HL-60 (cell line): ENCODE measurements at regions not wholly inside any gene's neighbourhood (a gene's known extent, or its start where the extent isn't known, plus 50 kb on each side); places are given as distances from the start of the nearest gene placed in this dataset.

ENCODE experiments used
- GABPA ChIP-seq: IDR thresholded peaks from 2 replicates; pipeline ENCODE4 v1.6.1; 2012; ENCODE audit warnings: low read depth
- POLR2AphosphoS5 ChIP-seq: IDR thresholded peaks from 2 replicates; pipeline ENCODE4 v1.6.1; 2012; ENCODE audit warnings: low read depth
- SPI1 ChIP-seq: IDR thresholded peaks from 2 replicates; pipeline ENCODE4 v1.6.1; 2012; ENCODE audit warnings: low read depth, mild to moderate bottlenecking, borderline replicate concordance
- TF ChIP-seq, protein P1 (sequence below): IDR thresholded peaks from one replicate; pipeline ENCODE4 v1.5.1; 2011; ENCODE audit warnings: low read length, control low read depth, inconsistent platforms; ENCODE audit not compliant: insufficient read depth
- TF ChIP-seq, protein P2 (sequence below): IDR thresholded peaks from 2 replicates; pipeline ENCODE4 v1.6.1; 2012; ENCODE audit warnings: low read depth; ENCODE audit not compliant: insufficient replicate concordance

DNA sequence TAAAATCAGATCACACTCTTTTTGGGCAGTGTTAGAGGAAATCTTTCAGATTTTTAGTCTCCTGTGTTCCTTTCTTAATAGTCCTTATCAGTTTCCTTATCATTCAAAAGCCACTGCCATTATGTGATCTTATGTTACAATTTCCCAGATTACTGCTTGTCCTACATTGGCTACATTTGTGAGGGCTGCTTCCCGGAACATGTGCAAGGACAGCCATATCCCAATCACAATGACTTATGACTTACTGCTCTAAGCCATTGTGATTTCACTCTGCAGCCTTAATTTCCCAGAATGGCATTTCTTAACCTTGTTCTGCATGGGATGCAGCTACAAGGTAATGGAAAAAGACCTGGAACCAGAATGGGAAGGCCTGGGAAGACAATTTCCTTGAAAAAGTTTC, 125.1 kb upstream of the PPP2R3A start:
- TF ChIP-seq, protein P1, sequence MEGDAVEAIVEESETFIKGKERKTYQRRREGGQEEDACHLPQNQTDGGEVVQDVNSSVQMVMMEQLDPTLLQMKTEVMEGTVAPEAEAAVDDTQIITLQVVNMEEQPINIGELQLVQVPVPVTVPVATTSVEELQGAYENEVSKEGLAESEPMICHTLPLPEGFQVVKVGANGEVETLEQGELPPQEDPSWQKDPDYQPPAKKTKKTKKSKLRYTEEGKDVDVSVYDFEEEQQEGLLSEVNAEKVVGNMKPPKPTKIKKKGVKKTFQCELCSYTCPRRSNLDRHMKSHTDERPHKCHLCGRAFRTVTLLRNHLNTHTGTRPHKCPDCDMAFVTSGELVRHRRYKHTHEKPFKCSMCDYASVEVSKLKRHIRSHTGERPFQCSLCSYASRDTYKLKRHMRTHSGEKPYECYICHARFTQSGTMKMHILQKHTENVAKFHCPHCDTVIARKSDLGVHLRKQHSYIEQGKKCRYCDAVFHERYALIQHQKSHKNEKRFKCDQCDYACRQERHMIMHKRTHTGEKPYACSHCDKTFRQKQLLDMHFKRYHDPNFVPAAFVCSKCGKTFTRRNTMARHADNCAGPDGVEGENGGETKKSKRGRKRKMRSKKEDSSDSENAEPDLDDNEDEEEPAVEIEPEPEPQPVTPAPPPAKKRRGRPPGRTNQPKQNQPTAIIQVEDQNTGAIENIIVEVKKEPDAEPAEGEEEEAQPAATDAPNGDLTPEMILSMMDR: no peak
- TF ChIP-seq POLR2AphosphoS5 (no peak), SPI1 (no peak), GABPA (no peak)
- TF ChIP-seq, protein P2, sequence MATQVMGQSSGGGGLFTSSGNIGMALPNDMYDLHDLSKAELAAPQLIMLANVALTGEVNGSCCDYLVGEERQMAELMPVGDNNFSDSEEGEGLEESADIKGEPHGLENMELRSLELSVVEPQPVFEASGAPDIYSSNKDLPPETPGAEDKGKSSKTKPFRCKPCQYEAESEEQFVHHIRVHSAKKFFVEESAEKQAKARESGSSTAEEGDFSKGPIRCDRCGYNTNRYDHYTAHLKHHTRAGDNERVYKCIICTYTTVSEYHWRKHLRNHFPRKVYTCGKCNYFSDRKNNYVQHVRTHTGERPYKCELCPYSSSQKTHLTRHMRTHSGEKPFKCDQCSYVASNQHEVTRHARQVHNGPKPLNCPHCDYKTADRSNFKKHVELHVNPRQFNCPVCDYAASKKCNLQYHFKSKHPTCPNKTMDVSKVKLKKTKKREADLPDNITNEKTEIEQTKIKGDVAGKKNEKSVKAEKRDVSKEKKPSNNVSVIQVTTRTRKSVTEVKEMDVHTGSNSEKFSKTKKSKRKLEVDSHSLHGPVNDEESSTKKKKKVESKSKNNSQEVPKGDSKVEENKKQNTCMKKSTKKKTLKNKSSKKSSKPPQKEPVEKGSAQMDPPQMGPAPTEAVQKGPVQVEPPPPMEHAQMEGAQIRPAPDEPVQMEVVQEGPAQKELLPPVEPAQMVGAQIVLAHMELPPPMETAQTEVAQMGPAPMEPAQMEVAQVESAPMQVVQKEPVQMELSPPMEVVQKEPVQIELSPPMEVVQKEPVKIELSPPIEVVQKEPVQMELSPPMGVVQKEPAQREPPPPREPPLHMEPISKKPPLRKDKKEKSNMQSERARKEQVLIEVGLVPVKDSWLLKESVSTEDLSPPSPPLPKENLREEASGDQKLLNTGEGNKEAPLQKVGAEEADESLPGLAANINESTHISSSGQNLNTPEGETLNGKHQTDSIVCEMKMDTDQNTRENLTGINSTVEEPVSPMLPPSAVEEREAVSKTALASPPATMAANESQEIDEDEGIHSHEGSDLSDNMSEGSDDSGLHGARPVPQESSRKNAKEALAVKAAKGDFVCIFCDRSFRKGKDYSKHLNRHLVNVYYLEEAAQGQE: no peak
